GM13976 (cell line): ENCODE measurements at regions not wholly inside any gene's neighbourhood (a gene's known extent, or its start where the extent isn't known, plus 50 kb on each side); places are given as distances from the start of the nearest gene placed in this dataset.

Source experiments
- DNase-seq: peaks from one replicate; pipeline ENCODE4 v3.0.0; 2012; ENCODE audit warnings: low spot score
- CTCF ChIP-seq: IDR thresholded peaks from 2 replicates; pipeline ENCODE4 v1.5.1; 2012; ENCODE audit warnings: borderline replicate concordance, mild to moderate bottlenecking; ENCODE audit not compliant: insufficient read depth; ENCODE audit errors: extremely low read depth, missing control alignments, control extremely low read depth
- in situ Hi-C: fragments of 300-500 bp; cut with MboI; formaldehyde crosslinking; loops from one replicate; pipeline ENCODE4 v1.12.0; 2022; ENCODE audit warnings: low sequenced_read_pairs, mixed read lengths, inconsistent platforms; ENCODE audit not compliant: unreplicated experiment

- no peak for TF ChIP-seq CTCF
- in situ Hi-C loops, result no loop called here
- DNase-seq, result no peak
These were observed 228.2 kb upstream of the PWP1 start for GRCh38 chr12:107457362-107457935.

GRCh38 chr12:107458163-107458562 is 227.4 kb upstream of the PWP1 start:
- in situ Hi-C loops, result no loop called here
- no peak for TF ChIP-seq CTCF

GRCh38 chr12:107458990-107459389 is 226.6 kb upstream of the PWP1 start:
- no peak for TF ChIP-seq CTCF
- DNase-seq, result no peak
- in situ Hi-C loops, result no loop called here

More at GRCh38 chr12:107458163-107458562, 227.4 kb upstream of the PWP1 start:
- no peak for DNase-seq

GRCh38 chr12:107459641-107460040 is 226.0 kb upstream of the PWP1 start:
- no peak for TF ChIP-seq CTCF
- in situ Hi-C loops, result no loop called here
- DNase-seq, result no peak

- in situ Hi-C loops, result no loop called here
- no peak for TF ChIP-seq CTCF
- DNase-seq, result no peak
These were observed 224.2 kb upstream of the PWP1 start for GRCh38 chr12:107461222-107461975.

GRCh38 chr12:107462428-107463332 is 222.9 kb upstream of the PWP1 start:
- DNase-seq, result no peak
- in situ Hi-C loops, result no loop called here
- TF ChIP-seq CTCF, result no peak
